A673 (cell line): ENCODE measurements at regions not wholly inside any gene's neighbourhood (a gene's known extent, or its start where the extent isn't known, plus 50 kb on each side); places are given as distances from the start of the nearest gene placed in this dataset.

Experiments used
- EZH2 ChIP-seq: fragments of 200-600 bp; sonication (generic); IDR thresholded peaks from 2 replicates; pipeline ENCODE4 v1.6.1; 2017; ENCODE audit warnings: borderline replicate concordance, low read depth, mild to moderate bottlenecking, mixed read lengths, antibody characterized with exemption, low read length; ENCODE audit not compliant: poor library complexity, severe bottlenecking
- TF ChIP-seq, protein P1 (sequence below): fragments of 300-800, 200-600 bp; sonication (generic); conservative IDR thresholded peaks from 2 replicates; pipeline ENCODE4 v1.5.1; 2017; ENCODE audit warnings: low read depth, mild to moderate bottlenecking, antibody characterized with exemption, low read length, moderate library complexity, mixed read lengths

DNA sequence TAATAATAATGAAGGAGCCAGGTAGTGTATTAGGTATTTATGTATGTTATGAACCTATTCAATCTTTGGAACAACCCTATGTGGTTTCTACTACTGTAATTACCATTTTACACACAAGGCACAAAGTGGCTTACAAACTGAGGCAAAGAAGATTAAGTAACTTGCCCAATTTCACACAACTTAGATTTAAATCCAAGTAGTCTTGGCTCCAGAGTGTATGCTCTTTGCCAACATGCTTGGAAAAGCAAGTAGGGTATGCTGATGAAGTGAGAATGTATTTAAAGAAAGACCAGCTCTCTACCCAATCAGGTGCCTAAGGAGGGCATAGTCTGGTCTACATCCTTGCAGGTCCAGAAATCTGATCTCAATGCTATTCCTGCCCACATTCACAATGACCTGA lies 463.2 kb downstream of the METTL15 start:
- TF ChIP-seq, protein P1, sequence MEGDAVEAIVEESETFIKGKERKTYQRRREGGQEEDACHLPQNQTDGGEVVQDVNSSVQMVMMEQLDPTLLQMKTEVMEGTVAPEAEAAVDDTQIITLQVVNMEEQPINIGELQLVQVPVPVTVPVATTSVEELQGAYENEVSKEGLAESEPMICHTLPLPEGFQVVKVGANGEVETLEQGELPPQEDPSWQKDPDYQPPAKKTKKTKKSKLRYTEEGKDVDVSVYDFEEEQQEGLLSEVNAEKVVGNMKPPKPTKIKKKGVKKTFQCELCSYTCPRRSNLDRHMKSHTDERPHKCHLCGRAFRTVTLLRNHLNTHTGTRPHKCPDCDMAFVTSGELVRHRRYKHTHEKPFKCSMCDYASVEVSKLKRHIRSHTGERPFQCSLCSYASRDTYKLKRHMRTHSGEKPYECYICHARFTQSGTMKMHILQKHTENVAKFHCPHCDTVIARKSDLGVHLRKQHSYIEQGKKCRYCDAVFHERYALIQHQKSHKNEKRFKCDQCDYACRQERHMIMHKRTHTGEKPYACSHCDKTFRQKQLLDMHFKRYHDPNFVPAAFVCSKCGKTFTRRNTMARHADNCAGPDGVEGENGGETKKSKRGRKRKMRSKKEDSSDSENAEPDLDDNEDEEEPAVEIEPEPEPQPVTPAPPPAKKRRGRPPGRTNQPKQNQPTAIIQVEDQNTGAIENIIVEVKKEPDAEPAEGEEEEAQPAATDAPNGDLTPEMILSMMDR, result no peak; the same call in 1 of the 2 replicates
- TF ChIP-seq EZH2, result no peak
